ENCODE measurements at regions not wholly inside any gene's neighbourhood (a gene's known extent, or its start where the extent isn't known, plus 50 kb on each side); places are given as distances from the start of the nearest gene placed in this dataset.

- Histone ChIP-seq H3K4me1 (ENCODE audit: insufficient read depth, low read length) (no peaks in the 10 kb centered on the region), H4K20me1 (ENCODE audit: insufficient read depth, low read length) (no peaks in the 10 kb centered on the region), H3K4me2 (ENCODE audit: insufficient read depth, low read length) (no peak overlapping the region), H3K27me3 (ENCODE audit: insufficient read depth, low read length) (no peaks in the 10 kb centered on the region), H3K27ac (ENCODE audit: low read depth, low read length) (no peak overlapping the region), H3K79me2 (ENCODE audit: insufficient read depth, low read length) (no peaks in the 10 kb centered on the region), H2AFZ (ENCODE audit: low read length) (no peak overlapping the region), H3K36me3 (ENCODE audit: insufficient read depth, low read length) (no peaks in the 10 kb centered on the region), H3K4me3 (ENCODE audit: insufficient read depth, low read length) (no peak overlapping the region), H3K9me3 (ENCODE audit: low read depth, low read length) (no peaks in the 10 kb centered on the region)
- peak; percentile 72 for DNase-seq (ENCODE audit: insufficient read length, low spot score, missing footprints)
- TF ChIP-seq CTCF (IDR thresholded peaks at IDR 0.05; ENCODE audit: extremely low read depth, low read depth, low read length), result no peak
Measured at GRCh38 chr14:34219661-34220377, 242.2 kb downstream of the SPTSSA start.

- H3K4me2 ChIP-seq (ENCODE audit: insufficient read depth, low read length), result no peak overlapping the region
- no peak overlapping the region for H3K4me3 ChIP-seq (ENCODE audit: insufficient read depth, low read length)
- H3K27ac ChIP-seq (ENCODE audit: low read depth, low read length), result no peak overlapping the region
- H3K79me2 ChIP-seq (ENCODE audit: insufficient read depth, low read length), result no peaks in the 10 kb centered on the region
- no peaks in the 10 kb centered on the region for H3K36me3 ChIP-seq (ENCODE audit: insufficient read depth, low read length)
- H3K9me3 ChIP-seq (ENCODE audit: low read depth, low read length), result no peaks in the 10 kb centered on the region
- no peaks in the 10 kb centered on the region for H3K4me1 ChIP-seq (ENCODE audit: insufficient read depth, low read length)
- no peaks in the 10 kb centered on the region for H3K27me3 ChIP-seq (ENCODE audit: insufficient read depth, low read length)
- no peaks in the 10 kb centered on the region for H4K20me1 ChIP-seq (ENCODE audit: insufficient read depth, low read length)
- no peak overlapping the region for H2AFZ ChIP-seq (ENCODE audit: low read length)
- no peak for DNase-seq (ENCODE audit: insufficient read length, low spot score, missing footprints)
- no peak for TF ChIP-seq CTCF (IDR thresholded peaks at IDR 0.05; ENCODE audit: extremely low read depth, low read depth, low read length)
Measured at GRCh38 chr14:34218881-34219280, 243.2 kb downstream of the SPTSSA start.

GRCh38 chr14:34214961-34215360 is 247.1 kb downstream of the SPTSSA start:
- H3K9me3 ChIP-seq (ENCODE audit: low read depth, low read length), result no peaks in the 10 kb centered on the region
- TF ChIP-seq CTCF (IDR thresholded peaks at IDR 0.05; ENCODE audit: extremely low read depth, low read depth, low read length), result no peak
- DNase-seq (ENCODE audit: insufficient read length, low spot score, missing footprints), result no peak
- no peaks in the 10 kb centered on the region for H3K27me3 ChIP-seq (ENCODE audit: insufficient read depth, low read length)
- no peak overlapping the region for H2AFZ ChIP-seq (ENCODE audit: low read length)
- no peak overlapping the region for H3K27ac ChIP-seq (ENCODE audit: low read depth, low read length)
- H3K4me2 ChIP-seq (ENCODE audit: insufficient read depth, low read length), result no peak overlapping the region
- H3K79me2 ChIP-seq (ENCODE audit: insufficient read depth, low read length), result no peaks in the 10 kb centered on the region
- H3K36me3 ChIP-seq (ENCODE audit: insufficient read depth, low read length), result no peaks in the 10 kb centered on the region
- H3K4me3 ChIP-seq (ENCODE audit: insufficient read depth, low read length), result no peak overlapping the region
- H4K20me1 ChIP-seq (ENCODE audit: insufficient read depth, low read length), result no peaks in the 10 kb centered on the region
- H3K4me1 ChIP-seq (ENCODE audit: insufficient read depth, low read length), result no peaks in the 10 kb centered on the region

GRCh38 chr14:34213332-34213731 is 248.7 kb downstream of the SPTSSA start:
- no peaks in the 10 kb centered on the region for H3K79me2 ChIP-seq (ENCODE audit: insufficient read depth, low read length)
- H3K4me1 ChIP-seq (ENCODE audit: insufficient read depth, low read length), result no peaks in the 10 kb centered on the region
- no peaks in the 10 kb centered on the region for H3K9me3 ChIP-seq (ENCODE audit: low read depth, low read length)
- H3K27ac ChIP-seq (ENCODE audit: low read depth, low read length), result no peak overlapping the region
- no peak overlapping the region for H2AFZ ChIP-seq (ENCODE audit: low read length)
- no peak overlapping the region for H3K4me2 ChIP-seq (ENCODE audit: insufficient read depth, low read length)
- H4K20me1 ChIP-seq (ENCODE audit: insufficient read depth, low read length), result no peaks in the 10 kb centered on the region
- H3K4me3 ChIP-seq (ENCODE audit: insufficient read depth, low read length), result no peak overlapping the region
- no peak for TF ChIP-seq CTCF (IDR thresholded peaks at IDR 0.05; ENCODE audit: extremely low read depth, low read depth, low read length)
- no peaks in the 10 kb centered on the region for H3K36me3 ChIP-seq (ENCODE audit: insufficient read depth, low read length)
- no peak for DNase-seq (ENCODE audit: insufficient read length, low spot score, missing footprints)
- no peaks in the 10 kb centered on the region for H3K27me3 ChIP-seq (ENCODE audit: insufficient read depth, low read length)

Measured in osteoblast (primary cell).